ENCODE measurements at regions not wholly inside any gene's neighbourhood (a gene's known extent, or its start where the extent isn't known, plus 50 kb on each side); places are given as distances from the start of the nearest gene placed in this dataset.

- Histone ChIP-seq H3K4me1 (no peaks in the 10 kb centered on the region), H3K36me3 (replicated peaks) (no peaks in the 10 kb centered on the region), H3K9me3 (no peaks in the 10 kb centered on the region), H3K4me3 (no peak overlapping the region), H3K27me3 (ENCODE audit: low read depth) (no peaks in the 10 kb centered on the region)
- no peak for DNase-seq (ENCODE audit: low spot score in 2 of 2)
- in situ Hi-C loops (cut with MboI; ENCODE audit: low sequenced_read_pairs), result no loop called here
These were observed 126.3 kb downstream of the FOXB1 start for GRCh38 chr15:60130398-60130797.

GRCh38 chr15:60130821-60131220 is 126.7 kb downstream of the FOXB1 start:
- no peaks in the 10 kb centered on the region for H3K27me3 ChIP-seq (ENCODE audit: low read depth)

GRCh38 chr15:60134609-60135008 is 130.5 kb downstream of the FOXB1 start:
- DNase-seq (ENCODE audit: low spot score in 2 of 2), result no peak
- Histone ChIP-seq H3K36me3 (replicated peaks) (no peaks in the 10 kb centered on the region), H3K27me3 (ENCODE audit: low read depth) (no peaks in the 10 kb centered on the region), H3K4me3 (no peak overlapping the region), H3K9me3 (no peaks in the 10 kb centered on the region), H3K4me1 (no peaks in the 10 kb centered on the region)
- in situ Hi-C loops (cut with MboI; ENCODE audit: low sequenced_read_pairs), result no loop called here

More at GRCh38 chr15:60130821-60131220, 126.7 kb downstream of the FOXB1 start:
- no peak for DNase-seq (ENCODE audit: low spot score in 2 of 2)
- no peaks in the 10 kb centered on the region for H3K36me3 ChIP-seq (replicated peaks)
- no peak overlapping the region for H3K4me3 ChIP-seq
- no peaks in the 10 kb centered on the region for H3K9me3 ChIP-seq
- in situ Hi-C loops (cut with MboI; ENCODE audit: low sequenced_read_pairs), result no loop called here
- H3K4me1 ChIP-seq, result no peaks in the 10 kb centered on the region

- no peaks in the 10 kb centered on the region for H3K9me3 ChIP-seq
- no peak overlapping the region for H3K4me3 ChIP-seq
- in situ Hi-C loops (cut with MboI; ENCODE audit: low sequenced_read_pairs), result no loop called here
- no peaks in the 10 kb centered on the region for H3K36me3 ChIP-seq (replicated peaks)
- peaks cover 6% of the 10 kb centered on the region; the same call in 1 of the 2 replicates for H3K27me3 ChIP-seq (ENCODE audit: low read depth)
- H3K4me1 ChIP-seq, result no peaks in the 10 kb centered on the region
- no peak for DNase-seq (ENCODE audit: low spot score in 2 of 2)
These were observed 131.8 kb downstream of the FOXB1 start for GRCh38 chr15:60135961-60136360.

GRCh38 chr15:60137711-60138396 is 133.7 kb downstream of the FOXB1 start:
- Histone ChIP-seq H3K27me3 (ENCODE audit: low read depth) (peaks cover 10% of the 10 kb centered on the region; the same call in 1 of the 2 replicates), H3K4me1 (no peaks in the 10 kb centered on the region), H3K4me3 (no peak overlapping the region), H3K36me3 (replicated peaks) (no peaks in the 10 kb centered on the region), H3K9me3 (no peaks in the 10 kb centered on the region)
- in situ Hi-C loops (cut with MboI; ENCODE audit: low sequenced_read_pairs), result no loop called here
- DNase-seq (ENCODE audit: low spot score in 2 of 2), result no peak

GRCh38 chr15:60138397-60138968 is 134.4 kb downstream of the FOXB1 start:
- H3K27me3 ChIP-seq (ENCODE audit: low read depth), result peaks cover 10% of the 10 kb centered on the region; the same call in 1 of the 2 replicates
- no peaks in the 10 kb centered on the region for H3K9me3 ChIP-seq
- H3K4me1 ChIP-seq, result no peaks in the 10 kb centered on the region
- no peak overlapping the region for H3K4me3 ChIP-seq
- in situ Hi-C loops (cut with MboI; ENCODE audit: low sequenced_read_pairs), result no loop called here
- no peaks in the 10 kb centered on the region for H3K36me3 ChIP-seq (replicated peaks)
- DNase-seq (ENCODE audit: low spot score in 2 of 2), result no peak

GRCh38 chr15:60152386-60152785 is 148.3 kb downstream of the FOXB1 start:
- H3K36me3 ChIP-seq (replicated peaks), result no peaks in the 10 kb centered on the region
- no peaks in the 10 kb centered on the region for H3K9me3 ChIP-seq
- peaks cover 24% of the 10 kb centered on the region for H3K27me3 ChIP-seq (ENCODE audit: low read depth)
- H3K4me1 ChIP-seq, result no peaks in the 10 kb centered on the region
- no peak for DNase-seq (ENCODE audit: low spot score in 2 of 2)
- no peak overlapping the region for H3K4me3 ChIP-seq
- in situ Hi-C loops (cut with MboI; ENCODE audit: low sequenced_read_pairs), result no loop called here

GRCh38 chr15:60154764-60155325 is 150.7 kb downstream of the FOXB1 start:
- H3K27me3 ChIP-seq (ENCODE audit: low read depth), result peaks cover 27% of the 10 kb centered on the region
- H3K9me3 ChIP-seq, result no peaks in the 10 kb centered on the region
- H3K4me3 ChIP-seq, result no peak overlapping the region
- H3K4me1 ChIP-seq, result no peaks in the 10 kb centered on the region
- in situ Hi-C loops (cut with MboI; ENCODE audit: low sequenced_read_pairs), result no loop called here
- no peak for DNase-seq (ENCODE audit: low spot score in 2 of 2)
- H3K36me3 ChIP-seq (replicated peaks), result no peaks in the 10 kb centered on the region

- H3K27me3 ChIP-seq (ENCODE audit: low read depth), result peaks cover 30% of the 10 kb centered on the region
- H3K4me1 ChIP-seq, result no peaks in the 10 kb centered on the region
- H3K4me3 ChIP-seq, result no peak overlapping the region
- in situ Hi-C loops (cut with MboI; ENCODE audit: low sequenced_read_pairs), result no loop called here
- H3K36me3 ChIP-seq (replicated peaks), result no peaks in the 10 kb centered on the region
- no peak for DNase-seq (ENCODE audit: low spot score in 2 of 2)
- no peaks in the 10 kb centered on the region for H3K9me3 ChIP-seq
These were observed 151.6 kb downstream of the FOXB1 start for GRCh38 chr15:60155661-60156060.

- no peaks in the 10 kb centered on the region for H3K4me1 ChIP-seq
- in situ Hi-C loops (cut with MboI; ENCODE audit: low sequenced_read_pairs), result no loop called here
- no peak overlapping the region for H3K4me3 ChIP-seq
- DNase-seq (ENCODE audit: low spot score in 2 of 2), result no peak
- H3K36me3 ChIP-seq (replicated peaks), result no peaks in the 10 kb centered on the region
- H3K27me3 ChIP-seq (ENCODE audit: low read depth), result peaks cover 16% of the 10 kb centered on the region
- no peaks in the 10 kb centered on the region for H3K9me3 ChIP-seq
These were observed 156.8 kb downstream of the FOXB1 start for GRCh38 chr15:60160909-60161308.

- no peak for DNase-seq (ENCODE audit: low spot score in 2 of 2)
- H3K27me3 ChIP-seq (ENCODE audit: low read depth), result peaks cover 12% of the 10 kb centered on the region; the same call in 1 of the 2 replicates
- in situ Hi-C loops (cut with MboI; ENCODE audit: low sequenced_read_pairs), result no loop called here
- no peaks in the 10 kb centered on the region for H3K4me1 ChIP-seq
- H3K36me3 ChIP-seq (replicated peaks), result no peaks in the 10 kb centered on the region
- H3K4me3 ChIP-seq, result no peak overlapping the region
- H3K9me3 ChIP-seq, result no peaks in the 10 kb centered on the region
These were observed 157.6 kb downstream of the FOXB1 start for GRCh38 chr15:60161704-60162103.

- H3K4me3 ChIP-seq, result no peak overlapping the region
- H3K4me1 ChIP-seq, result no peaks in the 10 kb centered on the region
- DNase-seq (ENCODE audit: low spot score in 2 of 2), result no peak
- H3K36me3 ChIP-seq (replicated peaks), result no peaks in the 10 kb centered on the region
- H3K27me3 ChIP-seq (ENCODE audit: low read depth), result peaks cover 12% of the 10 kb centered on the region; the same call in 1 of the 2 replicates
- H3K9me3 ChIP-seq, result no peaks in the 10 kb centered on the region
- in situ Hi-C loops (cut with MboI; ENCODE audit: low sequenced_read_pairs), result no loop called here
These were observed 158.3 kb downstream of the FOXB1 start for GRCh38 chr15:60162251-60162967.

GRCh38 chr15:60162968-60163355 is 158.9 kb downstream of the FOXB1 start:
- Histone ChIP-seq H3K4me3 (no peak overlapping the region), H3K9me3 (no peaks in the 10 kb centered on the region), H3K4me1 (no peaks in the 10 kb centered on the region), H3K36me3 (replicated peaks) (no peaks in the 10 kb centered on the region), H3K27me3 (ENCODE audit: low read depth) (peaks cover 12% of the 10 kb centered on the region; the same call in 1 of the 2 replicates)
- no peak for DNase-seq (ENCODE audit: low spot score in 2 of 2)
- in situ Hi-C loops (cut with MboI; ENCODE audit: low sequenced_read_pairs), result no loop called here

GRCh38 chr15:60165111-60165510 is 161.0 kb downstream of the FOXB1 start:
- Histone ChIP-seq H3K27me3 (ENCODE audit: low read depth) (peaks cover 7% of the 10 kb centered on the region; the same call in 1 of the 2 replicates), H3K9me3 (no peaks in the 10 kb centered on the region), H3K4me3 (no peak overlapping the region), H3K4me1 (no peaks in the 10 kb centered on the region), H3K36me3 (replicated peaks) (no peaks in the 10 kb centered on the region)
- no peak for DNase-seq (ENCODE audit: low spot score in 2 of 2)
- in situ Hi-C loops (cut with MboI; ENCODE audit: low sequenced_read_pairs), result no loop called here

Measured in HAP-1 (cell line).